Activated effector memory CD4-positive, alpha-beta T cell treated with anti-CD3 and anti-CD28 coated beads, Interleukin-2, amount 50 U/mL, for 16 hours (primary cell): ENCODE measurements at regions not wholly inside any gene's neighbourhood (a gene's known extent, or its start where the extent isn't known, plus 50 kb on each side); places are given as distances from the start of the nearest gene placed in this dataset.
"Not testable (repeated sequence)": the region's sequence is repeated elsewhere in the genome, so short reads cannot be mapped to it uniquely, and the experiment has no call there.

Experiments
- DNase-seq: peaks from one replicate; pipeline ENCODE4 v3.0.0-alpha.2; 2020

DNA sequence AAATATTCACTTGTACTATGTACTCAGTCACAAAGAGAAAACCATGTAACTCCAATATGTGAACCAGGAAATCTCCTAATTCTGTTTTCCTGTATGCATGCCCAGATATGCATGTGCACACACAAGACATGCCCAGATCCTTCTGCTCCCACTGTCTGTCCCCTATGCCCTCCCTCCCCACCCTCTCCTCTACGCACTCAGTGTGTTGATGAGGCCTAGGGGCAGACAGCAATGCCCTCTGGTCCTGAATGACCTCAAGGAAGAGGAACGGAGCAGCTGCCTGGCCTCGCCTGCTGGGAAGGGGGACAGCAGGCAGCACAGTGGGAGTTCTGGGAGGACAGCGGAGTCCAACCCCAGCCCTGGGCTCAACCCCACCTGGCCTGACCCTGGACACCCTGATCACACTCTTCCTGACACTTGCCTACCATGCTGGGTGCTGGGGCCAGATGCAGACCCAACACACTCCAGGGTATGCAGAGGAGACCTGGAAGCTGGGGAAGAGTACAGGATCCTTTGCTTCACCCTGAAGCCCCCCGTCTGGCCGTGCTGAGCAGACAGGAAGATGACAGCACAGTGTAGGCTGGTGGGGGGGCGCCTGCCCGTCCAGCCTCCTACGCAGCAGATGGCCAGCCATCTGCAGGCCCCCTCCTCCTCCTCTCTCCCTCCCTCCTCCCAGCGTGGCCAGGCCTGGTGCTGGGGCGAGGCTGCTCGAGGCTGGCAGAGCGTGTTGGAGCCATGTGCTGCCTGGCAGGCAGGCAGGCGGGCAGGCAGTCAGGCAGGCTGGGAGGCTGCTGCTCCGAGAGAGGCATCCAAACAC is 106.6 kb upstream of the NCOR2 start:
- no peak for DNase-seq

DNA sequence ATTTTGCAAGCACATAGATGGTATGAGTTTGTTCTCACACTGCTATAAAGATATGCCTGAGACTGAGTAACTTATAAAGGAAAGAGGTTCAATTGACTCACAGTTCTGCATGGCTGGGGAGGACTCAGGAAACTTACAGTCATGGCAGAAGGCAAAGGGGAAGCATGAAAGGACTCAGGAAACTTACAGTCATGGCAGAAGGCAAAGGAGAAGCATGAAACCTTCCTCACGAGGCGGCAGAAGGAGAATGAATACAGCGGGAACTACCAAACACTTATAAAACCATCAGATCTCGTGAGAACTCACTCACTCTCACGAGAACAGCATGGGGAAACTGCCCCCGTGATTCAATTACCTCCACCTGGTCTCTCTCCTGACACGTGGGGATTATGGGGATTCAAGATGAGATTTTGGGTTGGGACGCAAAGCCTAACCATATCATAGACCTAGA is 101.9 kb upstream of the NCOR2 start:
- DNase-seq: not testable (repeated sequence)

DNA sequence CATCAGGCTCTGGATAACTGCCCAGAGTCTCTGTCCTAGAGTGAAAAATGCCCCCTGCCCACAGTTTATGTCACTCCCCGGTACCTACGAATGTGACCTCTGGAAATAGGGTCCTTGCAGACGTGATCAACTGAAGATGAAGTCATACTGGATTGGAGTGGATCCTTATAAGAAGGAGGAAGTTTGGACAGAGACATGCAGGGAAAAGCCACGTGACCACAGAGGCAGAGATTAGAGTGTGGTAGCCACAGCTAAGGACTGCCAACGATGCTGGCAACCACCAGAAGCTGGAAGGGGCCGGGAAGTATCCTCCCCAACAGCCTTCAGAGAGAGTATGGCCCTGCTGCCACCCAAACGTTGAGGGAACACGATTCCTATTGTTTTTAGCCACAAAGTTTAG is 101.2 kb upstream of the NCOR2 start:
- no peak for DNase-seq

- no peak for DNase-seq
Measured at GRCh38 chr12:124667506-124668326, 100.3 kb upstream of the NCOR2 start.

- no peak for DNase-seq
Measured at GRCh38 chr12:124666722-124667259, 99.4 kb upstream of the NCOR2 start.

DNA sequence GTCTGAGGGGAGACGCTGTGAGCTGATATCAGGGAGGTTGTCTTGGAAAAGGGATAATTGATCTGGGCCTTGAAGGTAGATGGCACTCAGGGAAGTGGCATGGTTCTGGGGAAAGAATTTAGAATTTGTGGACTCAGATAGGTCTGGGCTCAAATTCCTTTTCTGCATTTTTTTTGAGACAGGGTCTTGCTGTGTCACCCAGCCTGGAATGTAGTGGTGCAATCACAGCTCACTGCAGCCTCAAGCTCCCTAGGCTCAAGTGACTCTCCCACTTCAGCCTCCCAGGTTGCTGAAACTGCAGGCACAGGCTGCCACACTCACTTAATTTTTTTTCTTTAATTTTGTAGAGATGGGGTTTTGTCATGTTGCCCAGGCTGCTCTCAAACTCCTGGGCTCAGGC is 98.1 kb upstream of the NCOR2 start:
- no peak for DNase-seq

- no peak for DNase-seq
Measured at GRCh38 chr12:124664395-124665111, 97.1 kb upstream of the NCOR2 start.

- no peak for DNase-seq
Measured at GRCh38 chr12:124663771-124664366, 96.5 kb upstream of the NCOR2 start.

DNA sequence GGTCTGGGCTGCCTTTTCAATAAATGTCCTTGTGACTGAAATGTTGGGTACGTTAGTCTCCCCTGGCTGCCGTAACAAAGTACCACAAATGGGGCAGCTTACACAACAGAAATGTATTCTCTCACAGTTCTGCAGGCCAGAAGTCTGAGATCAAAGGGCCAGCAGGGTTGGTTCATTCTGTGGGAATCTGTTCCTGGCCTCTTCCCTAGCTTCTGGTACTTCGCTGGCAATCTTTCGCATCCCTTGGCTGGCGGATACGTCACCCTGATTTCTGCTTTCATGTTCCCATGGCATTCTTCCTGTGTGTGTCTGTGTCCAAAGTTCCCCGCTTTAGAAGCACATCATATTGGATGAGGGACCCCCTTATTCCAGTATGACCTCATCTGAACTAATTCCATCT is 95.8 kb upstream of the NCOR2 start:
- no peak for DNase-seq

- no peak for DNase-seq
Measured at GRCh38 chr12:124661341-124661740, 93.9 kb upstream of the NCOR2 start.

DNA sequence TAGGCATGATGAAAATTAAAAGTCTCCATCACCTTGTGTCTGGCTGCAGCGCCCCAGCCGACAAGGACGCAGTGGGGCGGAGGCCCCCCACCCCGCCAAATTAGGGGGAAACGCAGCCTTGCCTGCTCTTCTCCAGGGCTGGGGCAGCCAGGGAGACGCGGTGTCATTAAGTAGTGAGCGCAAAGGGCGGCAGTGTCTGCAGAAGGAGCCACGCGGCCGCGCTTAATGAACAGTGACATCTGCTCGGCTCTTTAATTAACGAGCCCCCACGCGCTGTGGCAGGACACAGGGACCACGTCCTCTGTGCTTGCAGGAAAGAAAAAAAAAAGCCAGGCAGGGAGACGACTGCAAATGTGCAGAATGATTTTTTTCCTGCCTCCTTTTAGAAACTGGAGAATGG is 93.4 kb upstream of the NCOR2 start:
- DNase-seq: no peak

GRCh38 chr12:124658806-124659402 is 91.5 kb upstream of the NCOR2 start:
- no peak for DNase-seq

GRCh38 chr12:124658302-124658701 is 90.9 kb upstream of the NCOR2 start:
- DNase-seq: no peak

GRCh38 chr12:124656947-124657434 is 89.6 kb upstream of the NCOR2 start:
- DNase-seq: no peak

GRCh38 chr12:124655698-124656516 is 88.5 kb upstream of the NCOR2 start:
- no peak for DNase-seq

GRCh38 chr12:124655048-124655697 is 87.8 kb upstream of the NCOR2 start:
- no peak for DNase-seq

GRCh38 chr12:124654666-124655047 is 87.2 kb upstream of the NCOR2 start:
- no peak for DNase-seq

GRCh38 chr12:124653169-124653931 is 85.9 kb upstream of the NCOR2 start:
- no peak for DNase-seq

GRCh38 chr12:124652661-124653060 is 85.2 kb upstream of the NCOR2 start:
- DNase-seq: no peak
